ENCODE measurements at regions not wholly inside any gene's neighbourhood (a gene's known extent, or its start where the extent isn't known, plus 50 kb on each side); places are given as distances from the start of the nearest gene placed in this dataset.

GRCh38 chr20:11301699-11302098, 616.0 kb upstream of the BTBD3 start:
- no peak for TF ChIP-seq CTCF (IDR thresholded peaks at IDR 0.05; ENCODE audit: low read length)
- TF ChIP-seq EZH2phosphoT487 (IDR thresholded peaks at IDR 0.05; ENCODE audit: low read length): no peak
- TF ChIP-seq EZH2 (optimal IDR thresholded peaks at IDR 0.05; ENCODE audit: low read depth, low read length): no peak
